ENCODE measurements at regions not wholly inside any gene's neighbourhood (a gene's known extent, or its start where the extent isn't known, plus 50 kb on each side); places are given as distances from the start of the nearest gene placed in this dataset.
"Not testable (repeated sequence)": the region's sequence is repeated elsewhere in the genome, so short reads cannot be mapped to it uniquely, and the experiment has no call there.

DNA sequence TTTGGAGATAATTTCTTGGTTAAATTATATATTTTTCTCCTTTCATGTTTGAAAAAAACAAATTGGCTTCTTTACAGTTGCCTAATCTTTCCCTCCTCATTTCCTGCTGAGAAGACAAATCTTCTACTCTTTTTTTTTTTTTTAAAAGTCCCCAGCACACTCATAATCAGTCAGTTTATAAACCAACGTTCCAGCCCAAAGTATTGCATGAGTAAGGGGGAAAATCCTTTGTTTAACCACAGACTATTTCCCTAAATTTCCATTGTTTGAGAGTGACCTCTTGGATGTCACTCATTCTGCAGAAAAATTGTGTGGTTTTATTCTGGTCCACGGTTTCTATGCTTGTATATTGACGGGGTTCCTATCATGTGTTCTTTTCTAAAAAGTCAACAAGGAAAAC lies 55.1 kb upstream of the TLR4 start:
- peak; percentile 59 for DNase-seq

GRCh38 chr9:117644932-117645636 lies 59.1 kb upstream of the TLR4 start:
- no peak for DNase-seq

- DNase-seq = peak; percentile 92
Observed at GRCh38 chr9:117644133-117644931, 59.9 kb upstream of the TLR4 start.

DNA sequence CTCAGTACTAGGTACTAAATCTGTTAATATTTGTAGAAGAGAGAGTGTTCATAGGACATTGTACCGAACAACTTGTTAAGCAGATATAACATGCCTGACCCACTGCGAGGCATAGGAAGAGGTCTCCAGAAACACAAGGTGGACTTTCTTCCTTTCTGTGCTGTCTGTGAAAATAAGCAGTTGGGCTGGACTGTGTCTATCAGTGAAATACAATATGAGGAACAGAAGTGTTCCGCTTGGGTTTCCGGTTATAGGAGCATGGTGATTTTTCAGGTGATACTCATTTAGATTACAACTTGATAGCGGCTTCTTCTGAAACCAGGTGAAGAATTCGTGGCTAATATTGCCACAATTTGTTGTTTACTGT lies 60.9 kb upstream of the TLR4 start:
- DNase-seq = no peak

DNA sequence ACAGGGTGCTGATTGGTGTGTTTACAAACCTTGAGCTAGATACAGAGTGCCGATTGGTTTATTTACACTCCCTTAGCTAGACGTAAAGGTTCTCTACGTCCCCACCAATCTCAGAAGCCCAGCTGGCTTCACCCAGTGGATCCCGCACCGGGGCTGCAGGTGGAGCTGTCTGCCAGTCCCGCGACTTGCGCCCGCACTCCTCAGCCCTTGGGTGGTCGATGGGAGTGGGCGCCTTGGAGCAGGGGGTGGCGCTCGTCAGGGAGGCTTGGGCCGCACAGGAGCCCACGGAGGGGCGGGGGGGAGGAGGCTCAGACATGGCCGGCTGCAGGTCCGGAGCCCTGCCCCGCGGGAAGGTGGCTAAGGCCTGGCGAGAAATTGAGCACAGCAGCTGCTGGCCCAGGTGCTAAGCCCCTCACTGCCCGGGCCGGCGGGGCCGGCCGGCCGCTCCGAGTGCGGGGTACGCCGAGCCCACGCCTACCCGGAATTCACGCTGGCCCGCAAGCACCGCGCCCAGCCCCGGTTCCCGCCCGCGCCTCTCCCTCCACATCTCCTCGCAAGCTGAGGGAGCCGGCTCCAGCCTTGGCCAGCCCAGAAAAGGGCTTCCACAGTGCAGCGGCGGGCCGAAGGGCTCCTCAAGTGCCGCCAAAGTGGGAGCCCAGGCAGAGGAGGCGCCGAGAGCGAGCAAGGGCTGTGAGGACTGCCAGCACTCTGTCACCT lies 61.5 kb upstream of the TLR4 start:
- DNase-seq = not testable (repeated sequence)

GRCh38 chr9:117636681-117637080 lies 67.5 kb upstream of the TLR4 start:
- DNase-seq = no peak

DNA sequence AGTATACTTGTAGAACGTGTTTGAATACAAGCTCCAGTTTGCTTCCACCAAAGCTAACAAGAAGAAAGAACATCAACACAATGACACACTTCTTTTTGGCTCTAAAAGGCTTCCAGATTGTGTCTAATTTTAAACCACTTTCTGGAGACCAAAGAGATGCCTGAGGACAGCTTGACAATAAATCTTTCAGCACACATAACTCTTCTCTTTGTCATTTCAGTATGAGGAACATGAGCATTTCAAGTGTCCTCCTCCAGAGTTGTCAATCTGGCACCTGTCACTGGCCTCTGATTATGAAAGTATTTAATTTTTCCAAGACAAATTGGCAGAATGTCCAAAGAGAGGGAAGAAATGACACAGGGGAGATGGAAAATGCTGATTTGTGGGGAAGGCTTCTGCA lies 79.0 kb upstream of the TLR4 start:
- DNase-seq = no peak

GRCh38 chr9:117624106-117624505 lies 80.1 kb upstream of the TLR4 start:
- no peak for DNase-seq

GRCh38 chr9:117622347-117622746 lies 81.9 kb upstream of the TLR4 start:
- no peak for DNase-seq

DNA sequence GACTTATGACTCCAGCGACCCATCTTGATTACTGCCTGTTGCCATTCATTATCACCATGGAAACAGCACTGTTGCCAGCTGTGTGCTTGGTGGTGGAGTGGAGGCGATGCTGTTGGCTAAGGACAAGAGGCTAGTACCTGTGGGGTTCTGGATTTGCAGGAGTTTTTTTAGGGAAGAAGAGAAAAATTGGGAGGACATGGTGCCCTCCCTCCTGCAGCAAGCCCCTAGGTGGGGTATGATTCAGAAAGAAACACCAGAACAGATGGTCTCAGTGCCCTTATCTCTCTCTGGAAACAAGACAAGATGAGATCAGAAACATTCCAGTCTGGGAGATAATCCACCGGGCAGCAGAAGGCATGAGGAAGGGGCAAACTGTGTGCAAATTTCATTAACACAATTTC lies 87.8 kb upstream of the TLR4 start:
- DNase-seq = no peak

GRCh38 chr9:117612317-117612716 lies 91.9 kb upstream of the TLR4 start:
- no peak for DNase-seq

- no peak for DNase-seq
Observed at GRCh38 chr9:117597977-117598376, 106.2 kb upstream of the TLR4 start.

DNA sequence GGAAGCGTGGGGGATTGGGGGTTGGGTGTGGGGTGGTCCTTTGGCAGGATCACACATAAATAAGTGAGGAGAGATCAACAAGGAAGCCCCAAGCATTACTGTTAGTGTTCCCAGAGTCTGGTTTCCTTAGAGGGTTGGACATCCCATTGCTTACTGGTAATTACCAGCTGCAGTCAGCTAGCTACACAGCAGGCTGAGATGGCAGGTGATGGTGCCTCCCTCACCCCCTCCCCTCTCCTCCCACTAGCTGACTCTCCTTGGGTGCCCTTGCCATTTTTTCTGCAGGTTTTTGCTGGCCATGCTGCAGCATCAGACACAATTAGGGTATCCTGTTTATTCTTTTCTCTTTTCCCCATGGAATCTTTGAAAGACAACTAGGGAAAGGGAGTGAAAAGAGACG lies 107.5 kb upstream of the TLR4 start:
- no peak for DNase-seq

DNA sequence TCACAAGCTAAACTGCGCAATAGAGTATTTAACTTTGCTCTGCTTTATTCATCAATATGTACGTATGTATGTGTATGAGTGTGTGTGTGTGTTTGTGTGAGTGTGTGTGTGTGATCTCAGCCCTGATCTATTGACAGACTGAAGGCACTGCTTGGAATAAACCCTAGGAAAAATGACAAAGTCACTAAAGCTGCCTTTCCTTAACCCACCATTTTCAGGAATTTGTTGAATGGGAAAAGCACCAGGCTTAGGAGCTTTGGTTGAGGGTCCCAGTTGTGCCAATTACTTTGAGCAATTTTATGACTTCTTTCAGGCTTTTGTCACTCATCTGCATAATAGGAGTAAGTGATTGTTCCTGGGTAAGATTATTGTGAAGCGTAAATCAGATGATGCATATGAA lies 108.6 kb upstream of the TLR4 start:
- no peak for DNase-seq

DNA sequence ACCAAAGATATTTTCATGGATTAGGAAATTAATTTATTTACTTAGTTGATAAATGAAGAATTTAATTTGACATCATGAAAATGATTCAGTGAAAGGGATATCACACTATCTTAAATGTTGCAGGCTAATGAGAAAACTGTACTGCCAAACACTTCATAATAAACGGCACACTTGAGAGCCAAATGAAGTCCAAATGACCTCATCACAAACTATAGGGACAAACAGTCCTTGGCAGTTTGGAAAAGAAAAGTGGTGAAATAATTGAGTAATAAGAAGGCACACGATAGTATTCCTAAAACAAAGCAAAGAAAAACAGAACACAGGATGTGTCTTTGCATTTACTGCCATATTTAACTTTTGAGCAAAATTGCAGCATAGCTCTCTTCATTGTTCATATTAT lies 116.9 kb upstream of the TLR4 start:
- DNase-seq = no peak

GRCh38 chr9:117574099-117574498 lies 130.1 kb upstream of the TLR4 start:
- no peak for DNase-seq

GRCh38 chr9:117564839-117565238 lies 139.4 kb upstream of the TLR4 start:
- DNase-seq = no peak

DNA sequence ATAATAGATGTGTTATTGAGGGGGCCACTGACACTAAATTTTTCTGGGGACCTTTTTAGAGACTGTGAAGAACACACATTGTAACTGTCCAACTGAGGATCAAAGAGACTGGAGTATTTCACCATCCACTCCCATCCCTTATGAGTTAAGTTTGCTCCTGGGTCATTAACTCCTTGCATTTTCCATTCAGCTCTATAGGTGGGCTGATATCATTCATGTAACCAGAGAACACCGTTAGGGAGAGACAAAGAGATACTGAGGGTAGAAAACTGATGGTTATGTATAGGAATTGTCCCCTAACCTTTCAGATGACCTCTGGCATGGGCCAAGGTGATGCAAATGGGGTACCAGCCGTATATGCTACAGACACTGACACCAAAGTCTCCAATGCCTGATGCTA lies 142.4 kb upstream of the TLR4 start:
- no peak for DNase-seq

DNA sequence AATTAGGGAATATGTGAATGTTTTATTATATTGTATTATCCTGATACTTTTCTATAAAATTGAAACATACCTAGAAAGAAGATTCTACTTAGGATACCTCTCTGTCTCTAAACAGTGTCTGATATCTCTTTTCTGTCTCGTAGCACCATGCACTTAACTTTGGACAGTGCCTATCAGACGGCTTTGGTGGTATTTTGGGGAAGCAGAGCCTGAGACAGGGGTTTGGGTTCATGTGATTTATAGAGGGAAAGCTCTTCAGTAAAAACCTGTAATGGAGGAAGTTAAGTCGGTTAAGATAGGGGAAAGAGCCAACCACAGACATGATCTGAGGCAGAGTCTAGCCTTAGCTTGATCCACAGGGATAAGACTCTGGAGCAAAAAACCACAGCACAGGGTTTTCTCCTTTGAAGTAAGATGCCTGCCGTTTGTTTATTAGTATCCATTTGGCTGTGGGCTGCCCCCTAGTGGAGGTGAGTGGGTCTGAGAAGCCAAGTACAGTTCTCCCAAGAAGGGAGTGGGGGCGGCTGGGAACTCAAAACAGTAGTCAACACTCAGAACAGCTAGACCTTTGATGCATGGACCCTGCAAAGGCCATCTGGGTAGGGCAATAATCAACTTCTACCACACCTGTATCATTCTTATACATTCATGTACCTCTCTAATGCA lies 141.2 kb upstream of the ASTN2 start:
- DNase-seq = peak; percentile 24

DNA sequence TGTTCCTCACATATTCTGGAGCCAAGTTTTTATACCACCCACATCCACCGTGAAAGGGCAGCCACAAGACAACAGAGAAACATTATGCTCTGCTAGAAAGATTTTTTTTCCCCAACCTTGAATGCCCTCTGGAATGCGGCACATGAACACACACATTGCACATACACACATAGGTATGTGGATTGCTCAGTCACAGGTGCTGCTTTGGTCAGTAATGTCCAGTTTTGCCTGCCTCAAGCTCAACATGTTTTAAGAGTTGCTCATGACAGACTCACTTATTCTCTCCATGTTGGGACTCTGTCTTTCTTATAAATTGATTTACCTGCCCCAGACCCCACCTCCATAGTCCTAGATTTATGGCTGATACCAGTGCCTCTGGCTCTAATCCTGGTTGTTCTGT lies 138.0 kb upstream of the ASTN2 start:
- DNase-seq = no peak

DNA sequence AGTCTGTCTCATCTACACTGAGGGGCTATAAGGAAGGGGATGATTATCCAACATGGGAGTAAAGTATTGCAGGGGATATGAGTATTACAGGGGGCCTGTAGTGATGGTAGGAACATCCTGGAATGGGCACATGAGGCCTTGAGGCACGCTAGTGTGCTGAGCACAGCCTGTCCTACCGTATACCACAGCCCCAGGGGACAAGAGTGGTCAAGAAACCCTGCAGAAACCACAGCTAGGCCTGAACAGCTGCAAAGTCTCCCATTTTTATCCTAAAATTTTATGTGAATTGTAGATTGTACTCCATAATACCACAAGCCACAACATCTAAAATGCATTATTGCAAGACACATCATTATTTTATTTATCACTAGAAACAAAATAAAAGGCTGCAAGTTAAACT lies 136.3 kb upstream of the ASTN2 start:
- no peak for DNase-seq

DNA sequence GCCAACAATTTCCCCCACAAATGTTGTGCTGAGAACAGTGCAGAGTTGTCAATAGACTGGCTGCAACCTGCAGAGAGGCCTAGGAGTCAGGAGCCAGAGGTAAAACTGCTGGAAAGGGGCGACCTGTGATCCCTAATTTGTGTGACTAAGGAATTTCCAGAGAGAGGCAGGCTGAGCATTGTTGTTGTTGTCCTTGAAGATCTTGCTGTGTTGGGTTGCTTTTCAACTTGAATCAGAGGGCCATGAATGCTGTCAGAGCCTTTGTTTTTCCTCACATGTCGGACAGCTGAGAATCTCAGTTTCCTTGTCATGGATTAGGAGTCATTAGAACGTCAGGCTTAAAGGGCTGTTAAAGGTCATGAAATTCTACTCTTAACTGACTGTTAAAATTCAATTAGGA lies 134.6 kb upstream of the ASTN2 start:
- no peak for DNase-seq

GRCh38 chr9:117548556-117548955 lies 133.7 kb upstream of the ASTN2 start:
- no peak for DNase-seq

GRCh38 chr9:117547904-117548303 lies 133.0 kb upstream of the ASTN2 start:
- no peak for DNase-seq

Data from MV-4-11 (cell line).